ENCODE measurements at regions not wholly inside any gene's neighbourhood (a gene's known extent, or its start where the extent isn't known, plus 50 kb on each side); places are given as distances from the start of the nearest gene placed in this dataset.

- no peak overlapping the region for H3K27ac Mint-ChIP-seq (ENCODE audit: unreplicated experiment)
- H3K36me3 Mint-ChIP-seq (ENCODE audit: low read depth) = peaks cover 3% of the 10 kb centered on the region
- DNase-seq (ENCODE audit: low spot score) = no peak
- H3K4me3 Mint-ChIP-seq (ENCODE audit: unreplicated experiment) = no peak overlapping the region
- H3K9me3 Mint-ChIP-seq (ENCODE audit: low read depth) = peaks cover 11% of the 10 kb centered on the region
- TF ChIP-seq, protein P1, sequence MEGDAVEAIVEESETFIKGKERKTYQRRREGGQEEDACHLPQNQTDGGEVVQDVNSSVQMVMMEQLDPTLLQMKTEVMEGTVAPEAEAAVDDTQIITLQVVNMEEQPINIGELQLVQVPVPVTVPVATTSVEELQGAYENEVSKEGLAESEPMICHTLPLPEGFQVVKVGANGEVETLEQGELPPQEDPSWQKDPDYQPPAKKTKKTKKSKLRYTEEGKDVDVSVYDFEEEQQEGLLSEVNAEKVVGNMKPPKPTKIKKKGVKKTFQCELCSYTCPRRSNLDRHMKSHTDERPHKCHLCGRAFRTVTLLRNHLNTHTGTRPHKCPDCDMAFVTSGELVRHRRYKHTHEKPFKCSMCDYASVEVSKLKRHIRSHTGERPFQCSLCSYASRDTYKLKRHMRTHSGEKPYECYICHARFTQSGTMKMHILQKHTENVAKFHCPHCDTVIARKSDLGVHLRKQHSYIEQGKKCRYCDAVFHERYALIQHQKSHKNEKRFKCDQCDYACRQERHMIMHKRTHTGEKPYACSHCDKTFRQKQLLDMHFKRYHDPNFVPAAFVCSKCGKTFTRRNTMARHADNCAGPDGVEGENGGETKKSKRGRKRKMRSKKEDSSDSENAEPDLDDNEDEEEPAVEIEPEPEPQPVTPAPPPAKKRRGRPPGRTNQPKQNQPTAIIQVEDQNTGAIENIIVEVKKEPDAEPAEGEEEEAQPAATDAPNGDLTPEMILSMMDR (IDR thresholded peaks at IDR 0.05) = no peak
- peaks cover 17% of the 10 kb centered on the region for H3K4me1 Mint-ChIP-seq (ENCODE audit: low read depth)
- H3K27me3 Mint-ChIP-seq (ENCODE audit: low read depth) = peaks cover 6% of the 10 kb centered on the region
Observed at GRCh38 chr1:215487466-215487865, 79.6 kb upstream of the KCTD3 start.

GRCh38 chr1:215488850-215489249 is 78.3 kb upstream of the KCTD3 start:
- H3K36me3 Mint-ChIP-seq (ENCODE audit: low read depth) = peaks cover 3% of the 10 kb centered on the region
- H3K27me3 Mint-ChIP-seq (ENCODE audit: low read depth) = peaks cover 9% of the 10 kb centered on the region
- H3K4me1 Mint-ChIP-seq (ENCODE audit: low read depth) = peaks cover 17% of the 10 kb centered on the region
- H3K4me3 Mint-ChIP-seq (ENCODE audit: unreplicated experiment) = no peak overlapping the region
- TF ChIP-seq, protein P1 (IDR thresholded peaks at IDR 0.05) = no peak
- no peak overlapping the region for H3K27ac Mint-ChIP-seq (ENCODE audit: unreplicated experiment)
- peaks cover 11% of the 10 kb centered on the region for H3K9me3 Mint-ChIP-seq (ENCODE audit: low read depth)
- no peak for DNase-seq (ENCODE audit: low spot score)

- DNase-seq (ENCODE audit: low spot score) = no peak
- peaks cover 11% of the 10 kb centered on the region for H3K9me3 Mint-ChIP-seq (ENCODE audit: low read depth)
- peaks cover 11% of the 10 kb centered on the region for H3K4me1 Mint-ChIP-seq (ENCODE audit: low read depth)
- no peak overlapping the region for H3K4me3 Mint-ChIP-seq (ENCODE audit: unreplicated experiment)
- TF ChIP-seq, protein P1 (IDR thresholded peaks at IDR 0.05) = no peak
- H3K27me3 Mint-ChIP-seq (ENCODE audit: low read depth) = peaks cover 9% of the 10 kb centered on the region
- H3K36me3 Mint-ChIP-seq (ENCODE audit: low read depth) = peaks cover 3% of the 10 kb centered on the region
- H3K27ac Mint-ChIP-seq (ENCODE audit: unreplicated experiment) = no peak overlapping the region
Observed at GRCh38 chr1:215489771-215490565, 77.1 kb upstream of the KCTD3 start.

DNA sequence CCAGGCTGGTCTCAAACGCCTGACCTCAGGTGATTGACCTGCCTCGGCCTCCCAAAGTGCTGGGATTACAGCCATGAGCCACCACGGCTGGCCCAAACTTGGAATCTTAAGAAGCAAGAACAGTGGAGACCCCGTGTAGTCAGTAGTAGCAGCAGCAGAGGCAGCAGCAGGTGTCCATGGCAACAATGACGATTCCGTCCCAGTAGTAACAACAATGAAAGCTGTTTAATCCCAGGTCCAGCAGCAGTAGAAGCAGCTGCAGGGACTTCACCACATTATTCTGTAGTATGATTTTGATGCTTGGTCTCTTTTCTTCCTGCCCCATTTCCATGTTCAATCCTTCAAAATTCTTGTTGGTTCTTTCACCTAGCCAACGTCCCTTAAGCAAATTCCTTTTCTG is 69.6 kb upstream of the KCTD3 start:
- Mint-ChIP-seq H3K4me1 (ENCODE audit: low read depth) (peaks cover 10% of the 10 kb centered on the region), H3K27me3 (ENCODE audit: low read depth) (peaks cover 12% of the 10 kb centered on the region), H3K9me3 (ENCODE audit: low read depth) (no peaks in the 10 kb centered on the region), H3K4me3 (ENCODE audit: unreplicated experiment) (no peak overlapping the region), H3K27ac (ENCODE audit: unreplicated experiment) (no peak overlapping the region), H3K36me3 (ENCODE audit: low read depth) (no peaks in the 10 kb centered on the region)
- DNase-seq (ENCODE audit: low spot score) = no peak
- TF ChIP-seq, protein P1 (IDR thresholded peaks at IDR 0.05) = no peak

GRCh38 chr1:215501496-215501895 is 65.6 kb upstream of the KCTD3 start:
- no peak for DNase-seq (ENCODE audit: low spot score)
- peaks cover 10% of the 10 kb centered on the region for H3K4me1 Mint-ChIP-seq (ENCODE audit: low read depth)

More at GRCh38 chr1:215501496-215501895, 65.6 kb upstream of the KCTD3 start:
- TF ChIP-seq, protein P1 (IDR thresholded peaks at IDR 0.05) = no peak
- H3K36me3 Mint-ChIP-seq (ENCODE audit: low read depth) = no peaks in the 10 kb centered on the region
- no peak overlapping the region for H3K4me3 Mint-ChIP-seq (ENCODE audit: unreplicated experiment)
- H3K27me3 Mint-ChIP-seq (ENCODE audit: low read depth) = peaks cover 7% of the 10 kb centered on the region
- no peaks in the 10 kb centered on the region for H3K9me3 Mint-ChIP-seq (ENCODE audit: low read depth)
- no peak overlapping the region for H3K27ac Mint-ChIP-seq (ENCODE audit: unreplicated experiment)
